ENCODE measurements at regions not wholly inside any gene's neighbourhood (a gene's known extent, or its start where the extent isn't known, plus 50 kb on each side); places are given as distances from the start of the nearest gene placed in this dataset.

DNA sequence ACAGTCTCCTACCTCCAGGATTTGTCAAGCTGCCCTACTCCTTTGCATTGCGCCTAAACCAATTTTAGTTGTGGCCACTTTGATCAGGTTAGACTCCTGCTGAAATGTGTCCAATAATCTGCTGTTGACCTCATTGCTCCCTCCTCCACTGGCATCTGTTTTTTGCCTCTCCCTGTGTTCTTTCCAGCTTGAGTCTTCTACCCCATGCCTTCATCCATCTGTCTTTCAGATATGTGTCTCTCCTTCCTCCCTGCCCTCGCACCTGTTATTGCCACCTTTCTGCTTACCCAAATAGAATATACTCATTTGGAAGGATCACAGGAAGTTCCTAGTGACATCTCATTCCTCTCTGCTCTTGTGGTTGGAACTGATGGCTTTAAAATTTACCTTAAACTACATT lies 366.6 kb upstream of the CLNK start:
- TF ChIP-seq, protein P1, sequence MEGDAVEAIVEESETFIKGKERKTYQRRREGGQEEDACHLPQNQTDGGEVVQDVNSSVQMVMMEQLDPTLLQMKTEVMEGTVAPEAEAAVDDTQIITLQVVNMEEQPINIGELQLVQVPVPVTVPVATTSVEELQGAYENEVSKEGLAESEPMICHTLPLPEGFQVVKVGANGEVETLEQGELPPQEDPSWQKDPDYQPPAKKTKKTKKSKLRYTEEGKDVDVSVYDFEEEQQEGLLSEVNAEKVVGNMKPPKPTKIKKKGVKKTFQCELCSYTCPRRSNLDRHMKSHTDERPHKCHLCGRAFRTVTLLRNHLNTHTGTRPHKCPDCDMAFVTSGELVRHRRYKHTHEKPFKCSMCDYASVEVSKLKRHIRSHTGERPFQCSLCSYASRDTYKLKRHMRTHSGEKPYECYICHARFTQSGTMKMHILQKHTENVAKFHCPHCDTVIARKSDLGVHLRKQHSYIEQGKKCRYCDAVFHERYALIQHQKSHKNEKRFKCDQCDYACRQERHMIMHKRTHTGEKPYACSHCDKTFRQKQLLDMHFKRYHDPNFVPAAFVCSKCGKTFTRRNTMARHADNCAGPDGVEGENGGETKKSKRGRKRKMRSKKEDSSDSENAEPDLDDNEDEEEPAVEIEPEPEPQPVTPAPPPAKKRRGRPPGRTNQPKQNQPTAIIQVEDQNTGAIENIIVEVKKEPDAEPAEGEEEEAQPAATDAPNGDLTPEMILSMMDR (IDR thresholded peaks at IDR 0.05): no peak
- no peak for TF ChIP-seq EP300 (IDR thresholded peaks at IDR 0.05)
- TF ChIP-seq POLR2AphosphoS5 (IDR thresholded peaks at IDR 0.05): no peak

Measured in gastroesophageal sphincter (tissue), 3 donors.